Endothelial cell of umbilical vein (primary cell): ENCODE measurements at regions not wholly inside any gene's neighbourhood (a gene's known extent, or its start where the extent isn't known, plus 50 kb on each side); places are given as distances from the start of the nearest gene placed in this dataset.

Experiments used
- BruUV-seq: library from RNA; stranded (reverse); fragments of 400-500 nt; replicated peaks from 2 replicates; lab custom pipeline; 2021; lab: Mats Ljungman, UMichigan
- CTCF ChIA-PET: fragments of 300-600, 350-600 bp; sonication (Branson Sonifier 250); formaldehyde crosslinking; loops from one replicate; lab custom pipeline; 2021; ENCODE audit warnings: antibody characterized with exemption, inconsistent platforms; lab: Charles Lee
- POLR2A ChIA-PET: fragments of 300-600, 350-600 bp; sonication (Branson Sonifier 250); formaldehyde crosslinking; loops from one replicate; lab custom pipeline; 2021; ENCODE audit warnings: antibody characterized with exemption, inconsistent platforms; lab: Charles Lee
- DNase-seq: peaks from one replicate; pipeline ENCODE4 v3.0.0-alpha.2; 2011; ENCODE audit warnings: low read depth, low spot score
- FAIRE-seq: peaks from 2 replicates; lab custom pipeline; 2011; peaks lifted over from hg19 to GRCh38; lab: Jason Lieb, UNC
- H2AFZ ChIP-seq: 2 replicates; pipeline ENCODE4 v1.6.0; 2012; ENCODE audit warnings: low read depth, low read length, control low read depth, inconsistent platforms
- H3K27ac ChIP-seq: 2 replicates; pipeline ENCODE4 v1.5.1; 2011; ENCODE audit warnings: low read depth, mild to moderate bottlenecking, control low read depth, low read length, moderate library complexity; ENCODE audit not compliant: insufficient read depth
- H3K27me3 ChIP-seq, 2 experiments: 2 replicates each; pipeline versions ENCODE4 v1.6.0 to v1.6.1; 2011; ENCODE audit warnings: low read length in 2 of 2, mixed read lengths in 1 of 2; ENCODE audit not compliant: control insufficient read depth in 2 of 2, insufficient read depth in 2 of 2
- H3K36me3 ChIP-seq, 2 experiments: 2 replicates in 1 of 2; 3 replicates in 1 of 2; pipeline ENCODE4 v1.5.1; 2011; ENCODE audit warnings: low read length in 2 of 2, mild to moderate bottlenecking in 1 of 2, moderate library complexity in 1 of 2; ENCODE audit not compliant: control insufficient read depth in 2 of 2, insufficient read depth in 2 of 2; ENCODE audit errors: extremely low read depth in 1 of 2
- H3K4me1 ChIP-seq: 3 replicates; pipeline ENCODE4 v1.5.1; 2011; ENCODE audit warnings: mild to moderate bottlenecking, low read length; ENCODE audit not compliant: control insufficient read depth, insufficient read depth; ENCODE audit errors: extremely low read depth
- H3K4me2 ChIP-seq: 2 replicates; pipeline ENCODE4 v1.6.1; 2011; ENCODE audit warnings: low read length, control low read depth, mixed read lengths; ENCODE audit not compliant: insufficient read depth
- H3K4me3 ChIP-seq, 3 experiments: fragments of 200-600 bp in 1 of 3; sonication (generic), shearing (Covaris generic) in 1 of 3; replicated peaks in 1 of 3; 2 replicates each; pipeline ENCODE4 v1.5.1; 2011 to 2016; ENCODE audit warnings: control low read depth in 3 of 3, low read length in 3 of 3, mild to moderate bottlenecking in 2 of 3, inconsistent platforms in 1 of 3, low read depth in 1 of 3, moderate library complexity in 1 of 3; ENCODE audit not compliant: insufficient read depth in 1 of 3
- H3K79me2 ChIP-seq: 2 replicates; pipeline ENCODE4 v1.6.0; 2012; ENCODE audit warnings: low read length, inconsistent platforms; ENCODE audit not compliant: control insufficient read depth, insufficient read depth
- H3K9ac ChIP-seq: replicated peaks from 2 replicates; pipeline ENCODE3; 2011; ENCODE audit warnings: low read length, control low read depth; ENCODE audit not compliant: insufficient read depth; ENCODE audit errors: extremely low read depth
- H3K9me1 ChIP-seq: replicated peaks from 3 replicates; pipeline ENCODE4 v1.6.0; 2011; ENCODE audit warnings: mild to moderate bottlenecking, low read length; ENCODE audit not compliant: control insufficient read depth, insufficient read depth; ENCODE audit errors: extremely low read depth
- H3K9me3 ChIP-seq: replicated peaks from 2 replicates; pipeline ENCODE4 v1.5.1; 2012; ENCODE audit warnings: low read length, inconsistent platforms; ENCODE audit not compliant: control insufficient read depth, insufficient read depth
- H4K20me1 ChIP-seq: replicated peaks from 2 replicates; pipeline ENCODE3; 2011; ENCODE audit warnings: mild to moderate bottlenecking, low read length; ENCODE audit not compliant: control insufficient read depth, insufficient read depth; ENCODE audit errors: extremely low read depth
- EZH2 ChIP-seq: IDR thresholded peaks from 2 replicates; pipeline ENCODE4 v1.6.1; 2012; ENCODE audit warnings: borderline replicate concordance, low read depth, mild to moderate bottlenecking, moderate library complexity, low read length, inconsistent platforms; ENCODE audit not compliant: severe bottlenecking
- FOS ChIP-seq: IDR thresholded peaks from 2 replicates; pipeline ENCODE4 v1.6.1; 2011; ENCODE audit warnings: mild to moderate bottlenecking, low read length, moderate library complexity, borderline replicate concordance; ENCODE audit not compliant: insufficient read depth
- GATA2 ChIP-seq: IDR thresholded peaks from 2 replicates; pipeline ENCODE4 v1.7.0; 2011; ENCODE audit warnings: low read depth, mild to moderate bottlenecking, moderate library complexity, mixed read lengths, low read length; ENCODE audit not compliant: insufficient read length, insufficient read depth
- JUN ChIP-seq: IDR thresholded peaks from 2 replicates; pipeline ENCODE4 v1.6.1; 2011; ENCODE audit warnings: borderline replicate concordance, low read depth; ENCODE audit not compliant: insufficient read length, insufficient read depth
- MYC ChIP-seq: IDR thresholded peaks from one replicate; pipeline ENCODE4 v1.6.1; 2011; ENCODE audit warnings: mild to moderate bottlenecking, low read depth, low read length
- POLR2A ChIP-seq: IDR thresholded peaks from 2 replicates; pipeline ENCODE4 v1.6.1; 2012; ENCODE audit warnings: low read depth, mild to moderate bottlenecking, control low read depth, low read length
- POLR2AphosphoS5 ChIP-seq: IDR thresholded peaks from 2 replicates; pipeline ENCODE4 v1.6.1; 2012; ENCODE audit warnings: low read depth, mild to moderate bottlenecking, control low read depth, low read length, moderate library complexity; ENCODE audit not compliant: insufficient read depth
- dilution Hi-C: fragments of 300-500 bp; cut with MboI; formaldehyde crosslinking; loops from one replicate; pipeline ENCODE4 v1.15.0; 2019; ENCODE audit warnings: low sequenced_read_pairs; ENCODE audit not compliant: extremely low pct_ligation_motif_present
- intact Hi-C: fragments of 100-400 bp; cut with micrococcal nuclease; formaldehyde crosslinking; loops from one replicate; pipeline ENCODE4 v1.10.0; 2022
- TF ChIP-seq, protein P1 (sequence below), 2 donors: IDR thresholded peaks; 1 replicate in 1 of 2; 2 replicates in 1 of 2; pipeline ENCODE4 v1.5.1; 2011; ENCODE audit warnings: low read length in 2 of 2, mild to moderate bottlenecking in 2 of 2, moderate library complexity in 2 of 2, control low read depth in 1 of 2, inconsistent platforms in 1 of 2, low read depth in 1 of 2; ENCODE audit not compliant: insufficient read depth in 1 of 2; ENCODE audit errors: extremely low read depth in 1 of 2
- TF ChIP-seq, protein P2 (sequence below): IDR thresholded peaks from 2 replicates; pipeline ENCODE4 v1.6.1; 2011; ENCODE audit not compliant: insufficient read depth, insufficient read length

DNA sequence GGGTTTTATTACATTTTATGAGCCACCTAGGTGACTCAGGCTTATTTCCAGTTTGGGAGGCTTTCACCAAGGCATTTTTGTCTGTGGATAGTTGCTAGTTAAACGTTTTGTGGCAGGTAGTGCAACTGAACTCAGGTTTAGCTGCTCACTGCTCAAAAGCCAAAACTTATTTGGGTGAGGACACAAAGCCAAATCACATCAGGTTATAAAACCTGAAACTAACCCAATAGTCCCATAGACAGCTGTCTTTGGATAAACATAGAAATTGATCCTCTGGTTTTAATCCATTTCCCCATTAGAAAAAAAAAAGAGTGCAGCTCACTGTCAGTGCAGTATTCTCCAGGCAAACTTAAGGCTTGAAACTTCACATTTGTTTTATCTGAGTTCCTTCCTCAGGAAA, 362.6 kb upstream of the TFPI start:
- H3K27ac ChIP-seq = no peak overlapping the region
- intact Hi-C loops (no loop called here), dilution Hi-C loops (no loop called here)
- no peaks in the 10 kb centered on the region for H3K36me3 ChIP-seq
- no peak overlapping the region for H3K9ac ChIP-seq
- ChIA-PET CTCF (no interaction called here), POLR2A (interaction anchor here (0.7 kb wide), 1 partner anchor 134 kb away, joined by 3 read pairs; no protein-coding TSS in a partner anchor)
- TF ChIP-seq POLR2A (no peak), FOS (no peak), MYC (no peak), GATA2 (no peak), JUN (no peak), EZH2 (no peak), POLR2AphosphoS5 (no peak)
- TF ChIP-seq, protein P1, sequence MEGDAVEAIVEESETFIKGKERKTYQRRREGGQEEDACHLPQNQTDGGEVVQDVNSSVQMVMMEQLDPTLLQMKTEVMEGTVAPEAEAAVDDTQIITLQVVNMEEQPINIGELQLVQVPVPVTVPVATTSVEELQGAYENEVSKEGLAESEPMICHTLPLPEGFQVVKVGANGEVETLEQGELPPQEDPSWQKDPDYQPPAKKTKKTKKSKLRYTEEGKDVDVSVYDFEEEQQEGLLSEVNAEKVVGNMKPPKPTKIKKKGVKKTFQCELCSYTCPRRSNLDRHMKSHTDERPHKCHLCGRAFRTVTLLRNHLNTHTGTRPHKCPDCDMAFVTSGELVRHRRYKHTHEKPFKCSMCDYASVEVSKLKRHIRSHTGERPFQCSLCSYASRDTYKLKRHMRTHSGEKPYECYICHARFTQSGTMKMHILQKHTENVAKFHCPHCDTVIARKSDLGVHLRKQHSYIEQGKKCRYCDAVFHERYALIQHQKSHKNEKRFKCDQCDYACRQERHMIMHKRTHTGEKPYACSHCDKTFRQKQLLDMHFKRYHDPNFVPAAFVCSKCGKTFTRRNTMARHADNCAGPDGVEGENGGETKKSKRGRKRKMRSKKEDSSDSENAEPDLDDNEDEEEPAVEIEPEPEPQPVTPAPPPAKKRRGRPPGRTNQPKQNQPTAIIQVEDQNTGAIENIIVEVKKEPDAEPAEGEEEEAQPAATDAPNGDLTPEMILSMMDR (IDR thresholded peaks at IDR 0.05; ENCODE audit: extremely low read depth in 1 of 2, insufficient read depth in 1 of 2, low read depth in 1 of 2, low read length in 2 of 2) = no peak
- TF ChIP-seq, protein P2, sequence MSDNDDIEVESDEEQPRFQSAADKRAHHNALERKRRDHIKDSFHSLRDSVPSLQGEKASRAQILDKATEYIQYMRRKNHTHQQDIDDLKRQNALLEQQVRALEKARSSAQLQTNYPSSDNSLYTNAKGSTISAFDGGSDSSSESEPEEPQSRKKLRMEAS = no peak
- H3K4me2 ChIP-seq = no peak overlapping the region
- no peaks in the 10 kb centered on the region for H3K9me3 ChIP-seq
- H3K79me2 ChIP-seq = no peaks in the 10 kb centered on the region
- no peaks in the 10 kb centered on the region for H3K27me3 ChIP-seq
- no peak overlapping the region for H3K4me3 ChIP-seq
- BruUV-seq = no TSS peak
- DNase-seq = no peak
- H2AFZ ChIP-seq = no peak overlapping the region
- H4K20me1 ChIP-seq = no peaks in the 10 kb centered on the region
- no peak for FAIRE-seq
- no peaks in the 10 kb centered on the region for H3K9me1 ChIP-seq
- H3K4me1 ChIP-seq = peaks cover 2% of the 10 kb centered on the region
